HEK293T (cell line): ENCODE measurements at regions not wholly inside any gene's neighbourhood (a gene's known extent, or its start where the extent isn't known, plus 50 kb on each side); places are given as distances from the start of the nearest gene placed in this dataset.
"Not testable (repeated sequence)": the region's sequence is repeated elsewhere in the genome, so short reads cannot be mapped to it uniquely, and the experiment has no call there.

Experiments used
- HDGF ChIP-seq: fragments of 450-650 bp; IDR thresholded peaks from 2 replicates; pipeline ENCODE4 v1.6.1; 2017; ENCODE audit warnings: antibody characterized with exemption, borderline replicate concordance
- ZNF384 ChIP-seq: fragments of 450-650 bp; IDR thresholded peaks from 2 replicates; pipeline ENCODE4 v1.6.1; 2016
- TF ChIP-seq, protein P1 (sequence below): fragments of 450-650 bp; IDR thresholded peaks from 2 replicates; pipeline ENCODE4 v1.6.1; 2016

GRCh38 chr2:163913532-163913944 lies 177.7 kb upstream of the FIGN start:
- not testable (repeated sequence) for TF ChIP-seq HDGF, ZNF384
- TF ChIP-seq, protein P1, sequence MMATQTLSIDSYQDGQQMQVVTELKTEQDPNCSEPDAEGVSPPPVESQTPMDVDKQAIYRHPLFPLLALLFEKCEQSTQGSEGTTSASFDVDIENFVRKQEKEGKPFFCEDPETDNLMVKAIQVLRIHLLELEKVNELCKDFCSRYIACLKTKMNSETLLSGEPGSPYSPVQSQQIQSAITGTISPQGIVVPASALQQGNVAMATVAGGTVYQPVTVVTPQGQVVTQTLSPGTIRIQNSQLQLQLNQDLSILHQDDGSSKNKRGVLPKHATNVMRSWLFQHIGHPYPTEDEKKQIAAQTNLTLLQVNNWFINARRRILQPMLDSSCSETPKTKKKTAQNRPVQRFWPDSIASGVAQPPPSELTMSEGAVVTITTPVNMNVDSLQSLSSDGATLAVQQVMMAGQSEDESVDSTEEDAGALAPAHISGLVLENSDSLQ: not testable (repeated sequence)
